Neural cell (in vitro differentiated cells): ENCODE measurements at regions not wholly inside any gene's neighbourhood (a gene's known extent, or its start where the extent isn't known, plus 50 kb on each side); places are given as distances from the start of the nearest gene placed in this dataset.

ENCODE experiments used
- CTCF ChIP-seq: fragments of 450-650 bp; IDR thresholded peaks from 2 replicates; pipeline ENCODE4 v1.5.1; 2014; ENCODE audit warnings: antibody characterized with exemption, mild to moderate bottlenecking, moderate library complexity; ENCODE audit not compliant: poor library complexity, severe bottlenecking
- EP300 ChIP-seq: fragments of 450-650 bp; conservative IDR thresholded peaks from 2 replicates; pipeline ENCODE4 v1.6.1; 2014; ENCODE audit warnings: antibody characterized with exemption, mild to moderate bottlenecking, moderate library complexity; ENCODE audit not compliant: poor library complexity, severe bottlenecking
- EZH2 ChIP-seq: fragments of 200-600, 300-800 bp; shearing (Covaris generic), sonication (generic); IDR thresholded peaks from 2 replicates; pipeline ENCODE4 v1.6.1; 2014; ENCODE audit warnings: antibody characterized with exemption, low read length, borderline replicate concordance, mild to moderate bottlenecking; ENCODE audit not compliant: insufficient read depth, poor library complexity, severe bottlenecking
- MXI1 ChIP-seq: fragments of 450-650 bp; conservative IDR thresholded peaks from 2 replicates; pipeline ENCODE4 v1.6.1; 2014; ENCODE audit warnings: antibody characterized with exemption, mild to moderate bottlenecking; ENCODE audit not compliant: poor library complexity, severe bottlenecking
- POLR2AphosphoS5 ChIP-seq: IDR thresholded peaks from 2 replicates; pipeline ENCODE4 v1.6.1; 2012
- RAD21 ChIP-seq: fragments of 450-650 bp; conservative IDR thresholded peaks from 2 replicates; pipeline ENCODE4 v1.6.1; 2014; ENCODE audit warnings: antibody characterized with exemption, mild to moderate bottlenecking, moderate library complexity
- REST ChIP-seq: IDR thresholded peaks from 2 replicates; pipeline ENCODE4 v1.6.1; 2012; ENCODE audit warnings: borderline replicate concordance
- SMC3 ChIP-seq: fragments of 450-650 bp; conservative IDR thresholded peaks from 2 replicates; pipeline ENCODE4 v1.6.1; 2014; ENCODE audit warnings: antibody characterized with exemption, mild to moderate bottlenecking, moderate library complexity; ENCODE audit not compliant: poor library complexity

GRCh38 chr14:43525658-43526057 is 981.4 kb downstream of the FSCB start:
- TF ChIP-seq POLR2AphosphoS5 (peak; percentile 87), CTCF (no peak), EZH2 (no peak), MXI1 (no peak), EP300 (peak; percentile 98), REST (peak; percentile 82), SMC3 (peak; percentile 41), RAD21 (peak; percentile 47)
